GM12891 (cell line): ENCODE measurements at regions not wholly inside any gene's neighbourhood (a gene's known extent, or its start where the extent isn't known, plus 50 kb on each side); places are given as distances from the start of the nearest gene placed in this dataset.

Experiments
- POLR2A ChIP-seq: IDR thresholded peaks from 2 replicates; pipeline ENCODE4 v1.6.1; 2011; ENCODE audit warnings: low read depth, low read length, control low read depth
- POLR2AphosphoS5 ChIP-seq: IDR thresholded peaks from 2 replicates; pipeline ENCODE4 v1.6.1; 2011; ENCODE audit warnings: low read depth, low read length, control low read depth
- TAF1 ChIP-seq: IDR thresholded peaks from 2 replicates; pipeline ENCODE4 v1.6.1; 2011; ENCODE audit warnings: low read depth, low read length, control low read depth

GRCh38 chr4:4740071-4740470 lies 119.4 kb upstream of the MSX1 start:
- no peak for TF ChIP-seq POLR2AphosphoS5
- no peak for TF ChIP-seq POLR2A
- TF ChIP-seq TAF1, result no peak
